DMS114 treated with DMSO at 0.1 percent for 48 hours (cell line): ENCODE measurements at regions not wholly inside any gene's neighbourhood (a gene's known extent, or its start where the extent isn't known, plus 50 kb on each side); places are given as distances from the start of the nearest gene placed in this dataset.
A peak's percentile ranks its signal among the peaks of the same experiment; 100 is the strongest.
"Not testable (repeated sequence)": the region's sequence is repeated elsewhere in the genome, so short reads cannot be mapped to it uniquely, and the experiment has no call there.

Experiments used
- DNase-seq: peaks from one replicate; lab custom pipeline; 2025; ENCODE audit not compliant: unreplicated experiment; lab: John Stamatoyannopoulos, UW

DNA sequence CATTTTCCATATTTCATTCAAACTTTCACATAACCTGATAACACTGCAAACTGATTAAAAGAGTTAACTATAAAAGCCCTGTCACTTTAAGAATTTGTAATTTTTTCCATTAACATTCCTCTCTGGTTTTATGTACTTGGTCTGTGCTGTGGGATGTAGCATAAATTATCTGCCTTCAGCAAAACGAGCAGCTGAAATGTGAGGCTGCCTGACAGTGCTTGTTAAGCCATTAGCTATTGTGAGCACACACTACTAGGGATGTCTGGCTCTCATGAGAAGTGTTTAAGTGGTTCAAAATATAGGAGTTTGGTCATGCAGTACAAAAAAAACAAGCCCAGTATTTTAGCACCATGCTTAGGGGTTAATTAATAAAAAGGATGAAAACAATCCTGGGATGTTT lies 63.0 kb downstream of the HOXA1 start:
- peak; percentile 74 for DNase-seq

DNA sequence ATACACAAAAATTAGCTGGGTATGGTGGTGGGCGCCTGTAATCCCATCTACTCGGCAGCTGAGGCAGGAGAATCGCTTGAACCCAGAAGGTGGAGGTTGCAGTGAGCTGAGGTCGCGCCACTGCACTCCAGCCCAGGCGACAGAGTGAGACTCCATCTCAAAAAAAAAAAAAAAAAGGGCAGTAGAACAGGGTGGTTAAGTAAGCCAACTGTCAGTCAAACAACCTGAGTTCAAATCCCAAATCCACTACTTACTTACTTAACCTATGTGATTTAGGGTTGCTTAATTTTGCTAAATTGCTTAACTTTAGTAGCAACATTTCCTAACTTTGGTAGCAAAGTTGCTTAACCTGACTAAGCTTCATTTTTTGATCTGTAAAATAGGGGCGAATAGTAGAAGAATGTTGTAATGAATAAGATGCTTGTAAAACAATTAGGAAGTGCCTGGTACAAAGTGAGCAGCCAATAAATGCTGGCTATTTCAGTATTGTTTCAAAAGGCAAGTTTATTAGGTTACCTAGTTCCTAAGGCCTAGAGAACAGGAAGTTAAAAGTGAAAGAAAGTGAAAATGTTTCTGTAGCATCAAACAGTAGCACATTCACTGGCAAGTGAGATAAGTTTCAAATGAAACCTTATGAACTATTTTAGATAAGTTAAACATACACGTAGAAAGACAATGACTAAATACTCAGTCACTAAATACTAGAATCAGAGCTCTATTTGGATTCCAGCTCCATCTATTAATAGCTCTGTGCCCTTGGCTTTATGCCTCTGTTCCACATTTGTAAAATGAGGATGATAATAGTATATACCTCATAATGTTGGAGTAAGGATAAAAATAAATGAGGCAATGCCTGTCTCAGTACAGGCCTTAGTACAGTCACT lies 64.3 kb downstream of the HOXA1 start:
- no peak for DNase-seq

DNA sequence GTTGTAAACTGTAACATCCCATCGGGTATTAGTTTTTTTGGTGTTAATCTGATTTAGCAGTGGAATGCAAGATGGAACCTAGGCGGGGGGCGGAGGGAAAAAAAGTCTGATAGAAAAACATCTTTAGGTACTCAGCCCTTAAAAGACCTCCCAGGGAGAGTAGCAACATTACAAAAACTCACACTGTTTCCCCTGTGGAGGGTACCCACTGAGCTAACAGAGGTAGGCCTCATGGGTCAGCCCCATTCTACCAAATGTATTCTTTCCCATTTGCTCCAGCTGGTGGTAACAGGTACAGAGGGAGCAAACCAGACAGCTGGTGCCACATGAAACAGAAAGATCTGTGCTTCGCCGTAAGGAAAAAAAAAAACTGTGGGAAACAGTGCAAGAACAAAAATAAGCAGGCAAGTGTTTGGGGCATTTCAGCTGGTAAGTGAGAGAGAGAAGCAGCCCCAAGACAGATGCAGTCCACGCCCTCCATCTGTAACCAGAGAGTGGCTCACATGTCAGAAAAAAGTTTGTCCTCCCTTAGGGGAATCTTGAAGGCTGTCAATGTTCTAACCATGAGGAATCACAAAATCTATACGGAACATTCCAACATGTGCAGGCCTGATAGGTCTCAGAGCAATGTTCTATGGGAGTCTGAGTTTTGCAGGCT lies 65.3 kb downstream of the HOXA1 start:
- no peak for DNase-seq

GRCh38 chr7:27025270-27025669 lies 70.5 kb downstream of the HOXA1 start:
- DNase-seq: no peak

DNA sequence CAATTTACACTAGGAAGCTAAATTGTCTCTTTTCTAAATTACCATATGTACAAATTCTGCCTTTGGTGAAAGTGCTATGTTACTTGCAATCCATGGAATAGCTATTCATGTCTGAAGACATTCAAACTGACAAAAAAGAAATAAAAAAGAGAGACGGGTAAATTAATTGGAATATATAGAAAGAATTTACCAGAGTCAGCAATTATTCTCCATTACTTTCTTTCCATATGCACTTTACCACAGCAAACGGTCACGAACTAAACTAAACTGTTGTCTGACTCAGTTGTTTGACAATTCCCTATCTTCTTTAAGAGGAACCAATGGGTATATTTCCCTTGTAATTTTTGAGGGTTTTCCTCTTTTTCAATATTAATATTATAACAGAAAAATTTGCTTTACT lies 85.7 kb downstream of the HOXA1 start:
- DNase-seq: no peak

GRCh38 chr7:27000496-27000895 lies 95.3 kb downstream of the HOXA1 start:
- DNase-seq: no peak

DNA sequence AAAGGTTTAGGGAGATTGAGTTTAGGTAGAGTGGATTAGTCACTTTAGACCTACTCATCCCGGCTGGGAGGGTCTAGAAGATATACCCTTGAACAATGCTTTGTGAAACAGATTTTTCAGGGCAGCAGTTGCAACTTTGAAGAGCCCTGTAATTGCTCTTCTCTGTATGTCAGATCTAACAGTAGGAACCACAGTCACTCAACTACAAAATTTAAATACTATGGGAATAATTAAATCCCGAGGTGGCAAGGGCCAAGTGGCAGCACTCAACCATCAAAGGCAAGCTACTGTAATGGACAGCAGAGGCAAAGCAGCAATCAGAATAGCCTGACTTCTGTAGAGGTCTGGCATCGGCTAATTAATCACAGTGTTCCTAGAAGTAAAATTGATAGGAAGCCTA lies 97.5 kb downstream of the HOXA1 start:
- not testable (repeated sequence) for DNase-seq

DNA sequence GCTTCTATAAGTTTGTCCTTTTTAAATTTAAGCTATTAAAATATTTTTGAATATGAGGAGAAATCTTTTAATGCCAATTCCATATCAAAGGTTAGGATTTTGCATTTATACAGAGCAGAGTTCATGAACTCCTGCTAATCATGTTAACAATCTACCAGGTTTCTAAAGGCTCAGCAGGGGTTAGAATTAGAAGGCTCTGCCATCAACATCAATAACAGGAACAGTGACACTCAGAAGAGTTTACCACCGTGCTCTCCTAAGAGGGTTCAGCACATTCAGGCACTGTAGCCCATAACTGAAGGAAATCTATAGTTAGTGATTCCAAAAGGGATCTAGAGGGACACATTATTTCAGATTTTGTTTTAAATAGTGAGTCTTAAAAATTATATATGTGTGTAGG lies 100.1 kb downstream of the HOXA1 start:
- DNase-seq: no peak

- no peak for DNase-seq
These were observed 101.7 kb downstream of the HOXA1 start for GRCh38 chr7:26993816-26994810.

GRCh38 chr7:26992670-26993069 lies 103.1 kb downstream of the HOXA1 start:
- no peak for DNase-seq

GRCh38 chr7:26991796-26992195 lies 104.0 kb downstream of the HOXA1 start:
- no peak for DNase-seq

GRCh38 chr7:26989897-26990670 lies 105.7 kb downstream of the HOXA1 start:
- no peak for DNase-seq

DNA sequence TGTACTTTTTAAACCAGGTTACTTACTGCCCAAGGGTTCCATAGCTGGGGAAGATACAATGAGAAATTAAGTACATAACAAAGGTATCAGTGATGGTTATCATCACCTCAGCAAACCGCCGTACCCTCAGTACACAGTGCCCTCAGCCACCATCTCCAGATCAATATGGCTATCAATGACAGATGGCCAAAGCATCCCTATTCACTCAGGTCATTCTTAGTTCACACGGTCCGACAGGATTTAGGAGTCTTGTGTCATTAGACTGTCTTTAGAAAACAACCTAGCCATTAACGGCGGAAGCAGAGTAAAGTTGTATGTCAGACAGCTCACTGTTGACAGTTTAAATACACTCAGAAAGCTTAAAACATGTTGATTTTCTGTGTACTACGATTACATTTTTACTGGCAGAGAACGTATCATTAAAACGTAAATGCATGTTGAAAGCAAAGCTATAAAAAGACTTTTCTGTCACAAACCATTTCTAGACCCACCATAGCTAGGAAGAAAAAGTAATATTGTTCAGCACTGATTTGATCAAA lies 106.9 kb downstream of the HOXA1 start:
- no peak for DNase-seq

DNA sequence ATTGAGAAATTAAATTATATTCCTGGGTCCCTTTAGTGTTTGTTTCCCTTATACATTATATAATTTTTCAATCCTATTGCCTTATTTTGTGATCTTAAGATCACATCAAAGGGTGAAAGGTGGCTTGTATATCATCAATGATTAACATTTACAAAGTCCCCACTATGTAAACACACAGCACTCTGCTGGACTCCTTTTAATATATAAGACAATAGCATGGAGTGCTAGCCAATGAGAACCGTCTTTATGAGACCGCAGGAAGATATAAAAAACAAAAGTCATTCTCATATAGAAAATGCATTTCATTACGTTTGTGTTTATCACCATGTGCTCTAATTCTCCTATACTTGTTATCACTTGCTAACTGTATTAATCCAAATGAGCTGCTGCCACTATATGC lies 108.5 kb downstream of the HOXA1 start:
- no peak for DNase-seq

DNA sequence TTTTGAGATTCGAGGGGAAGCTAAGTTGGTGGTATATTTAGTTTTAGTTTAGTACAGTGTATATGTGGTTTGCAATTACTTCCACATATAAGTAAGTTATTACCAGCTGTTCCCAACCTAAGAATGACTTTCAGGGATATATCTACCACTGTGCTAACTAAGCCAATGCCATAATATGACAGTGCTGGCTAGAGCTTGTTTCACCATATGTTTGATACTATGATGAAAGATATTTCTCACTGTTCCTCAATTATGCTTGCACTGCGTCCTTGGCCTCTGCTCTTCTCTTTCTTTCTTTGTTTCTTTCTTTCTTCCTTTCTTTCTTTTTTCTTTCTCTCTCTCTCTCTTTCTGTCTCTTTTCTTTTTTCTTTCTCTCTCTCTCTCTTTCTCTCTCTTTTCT lies 113.8 kb upstream of the SKAP2 start:
- no peak for DNase-seq

DNA sequence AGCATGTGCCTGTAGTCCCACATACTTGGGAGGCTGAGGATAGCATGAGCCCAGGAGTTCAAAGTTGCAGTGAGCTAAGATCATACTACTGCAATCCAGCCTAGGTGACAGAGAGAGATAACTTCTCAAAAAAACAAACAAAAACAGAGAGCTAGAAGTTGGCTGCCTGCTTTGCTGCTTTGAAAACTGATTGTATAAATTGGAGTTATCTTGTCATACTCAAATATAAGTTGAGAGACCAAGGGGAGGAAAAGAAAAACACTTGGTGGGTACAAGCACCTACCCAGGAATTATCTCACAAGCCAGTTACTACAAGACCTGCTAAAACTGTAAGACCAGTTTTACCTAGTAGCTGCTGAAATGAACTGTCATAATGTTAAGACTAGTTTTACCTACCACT lies 112.5 kb upstream of the SKAP2 start:
- no peak for DNase-seq

DNA sequence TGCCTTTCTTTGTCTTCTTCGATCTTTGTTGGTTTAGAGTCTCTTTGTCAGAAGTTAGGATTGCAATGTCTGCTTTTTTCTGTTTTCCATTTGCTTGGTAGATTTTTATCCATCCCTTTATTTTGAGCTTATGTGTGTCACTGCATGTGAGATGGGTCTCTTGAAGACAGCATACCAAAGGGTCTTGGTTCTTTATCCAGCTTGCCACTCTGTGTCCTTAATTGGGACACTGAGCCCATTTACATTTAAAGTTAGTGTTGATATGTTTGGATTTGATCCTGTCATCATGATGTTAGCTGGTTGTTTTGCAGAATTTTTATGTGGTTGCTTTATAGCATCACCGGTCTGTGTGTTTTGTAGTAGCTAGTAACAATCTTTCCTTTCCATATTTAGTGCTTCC lies 107.5 kb upstream of the SKAP2 start:
- DNase-seq: not testable (repeated sequence)

- no peak for DNase-seq
These were observed 101.3 kb upstream of the SKAP2 start for GRCh38 chr7:26965724-26966123.

GRCh38 chr7:26964156-26964808 lies 99.9 kb upstream of the SKAP2 start:
- no peak for DNase-seq

- no peak for DNase-seq
These were observed 94.9 kb upstream of the SKAP2 start for GRCh38 chr7:26959290-26959689.
